ENCODE measurements at regions not wholly inside any gene's neighbourhood (a gene's known extent, or its start where the extent isn't known, plus 50 kb on each side); places are given as distances from the start of the nearest gene placed in this dataset.

DNA sequence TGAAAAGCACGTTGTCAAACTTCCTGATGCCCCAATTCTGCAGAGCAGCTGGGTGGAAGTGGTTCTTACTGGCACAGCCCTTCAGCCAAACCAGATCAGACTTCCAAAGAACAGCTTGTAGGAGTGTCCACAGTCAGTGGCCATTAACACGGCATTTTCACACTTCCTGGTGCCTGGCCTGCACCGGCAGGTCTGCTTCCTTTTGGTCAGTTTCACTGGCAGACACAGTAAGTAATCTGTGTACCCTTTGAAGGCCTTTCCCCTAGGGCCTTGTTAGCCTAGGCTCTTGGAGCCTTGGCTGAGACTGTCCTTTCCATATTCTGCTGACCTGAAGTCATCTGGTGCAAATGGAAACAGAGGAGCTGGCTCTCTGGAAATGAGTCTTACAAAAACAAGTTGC lies 297.5 kb upstream of the TNC start:
- no peak for TF ChIP-seq POLR2A (IDR thresholded peaks at IDR 0.05)
- TF ChIP-seq, protein P1, sequence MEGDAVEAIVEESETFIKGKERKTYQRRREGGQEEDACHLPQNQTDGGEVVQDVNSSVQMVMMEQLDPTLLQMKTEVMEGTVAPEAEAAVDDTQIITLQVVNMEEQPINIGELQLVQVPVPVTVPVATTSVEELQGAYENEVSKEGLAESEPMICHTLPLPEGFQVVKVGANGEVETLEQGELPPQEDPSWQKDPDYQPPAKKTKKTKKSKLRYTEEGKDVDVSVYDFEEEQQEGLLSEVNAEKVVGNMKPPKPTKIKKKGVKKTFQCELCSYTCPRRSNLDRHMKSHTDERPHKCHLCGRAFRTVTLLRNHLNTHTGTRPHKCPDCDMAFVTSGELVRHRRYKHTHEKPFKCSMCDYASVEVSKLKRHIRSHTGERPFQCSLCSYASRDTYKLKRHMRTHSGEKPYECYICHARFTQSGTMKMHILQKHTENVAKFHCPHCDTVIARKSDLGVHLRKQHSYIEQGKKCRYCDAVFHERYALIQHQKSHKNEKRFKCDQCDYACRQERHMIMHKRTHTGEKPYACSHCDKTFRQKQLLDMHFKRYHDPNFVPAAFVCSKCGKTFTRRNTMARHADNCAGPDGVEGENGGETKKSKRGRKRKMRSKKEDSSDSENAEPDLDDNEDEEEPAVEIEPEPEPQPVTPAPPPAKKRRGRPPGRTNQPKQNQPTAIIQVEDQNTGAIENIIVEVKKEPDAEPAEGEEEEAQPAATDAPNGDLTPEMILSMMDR (IDR thresholded peaks at IDR 0.05), result no peak
- no peak for TF ChIP-seq EP300 (IDR thresholded peaks at IDR 0.05)
